Esophagus muscularis mucosa (tissue), 4 donors: ENCODE measurements at regions not wholly inside any gene's neighbourhood (a gene's known extent, or its start where the extent isn't known, plus 50 kb on each side); places are given as distances from the start of the nearest gene placed in this dataset.
A peak's percentile ranks its signal among the peaks of the same experiment; 100 is the strongest.

Experiments
- DNase-seq: peaks from one replicate; pipeline ENCODE4 v3.0.0-alpha.2; 2017; ENCODE audit errors: extremely low spot score
- H3K27ac ChIP-seq, 4 donors: fragments of 200-600 bp; sonication (generic); replicated peaks in 1 of 4; 1 replicate in 3 of 4; 2 replicates in 1 of 4; pipeline ENCODE4 v1.5.1; 2016 to 2019; ENCODE audit warnings: mild to moderate bottlenecking in 1 of 4
- H3K27me3 ChIP-seq, 4 donors: fragments of 200-600 bp; sonication (generic); one replicate each; pipeline versions ENCODE4 v1.5.1 to v1.6.0; 2016 to 2019
- H3K36me3 ChIP-seq, 4 donors: fragments of 200-600 bp; sonication (generic); one replicate each; pipeline ENCODE4 v1.5.1; 2016 to 2019
- H3K4me1 ChIP-seq, 4 donors: fragments of 200-600 bp; sonication (generic); one replicate each; pipeline ENCODE4 v1.5.1; 2016 to 2019
- H3K4me3 ChIP-seq, 4 donors: fragments of 200-600 bp; sonication (generic); 1 replicate in 2 of 4; 2 replicates in 2 of 4; pipeline ENCODE4 v1.5.1; 2016 to 2019; ENCODE audit warnings: mild to moderate bottlenecking in 4 of 4, moderate library complexity in 1 of 4
- H3K9me3 ChIP-seq, 4 donors: fragments of 200-600 bp; sonication (generic); 1 replicate in 3 of 4; 2 replicates in 1 of 4; pipeline ENCODE4 v1.5.1; 2016 to 2019
- EP300 ChIP-seq: sonication (generic); formaldehyde crosslinking; IDR thresholded peaks from one replicate; pipeline ENCODE4 v1.6.1; 2017; ENCODE audit warnings: antibody characterized with exemption
- POLR2A ChIP-seq: fragments of 450-650 bp; IDR thresholded peaks from one replicate; pipeline ENCODE4 v1.6.1; 2017; ENCODE audit warnings: antibody characterized with exemption, moderate library complexity, mild to moderate bottlenecking, low read depth
- POLR2AphosphoS5 ChIP-seq, 2 donors: sonication (generic); formaldehyde crosslinking; IDR thresholded peaks; one replicate each; pipeline ENCODE4 v1.6.1; 2017; ENCODE audit warnings: antibody characterized with exemption in 2 of 2
- WGBS: methylation state at CpG from one replicate; pipeline ENCODE4 v1.1.5; 2018; 5-methylcytosine and 5-hydroxymethylcytosine counted together
- intact Hi-C: fragments of 100-400 bp; cut with DNase I; formaldehyde crosslinking; loops from one replicate; pipeline ENCODE4 v1.15.1; 2023
- TF ChIP-seq, protein P1 (sequence below), 3 experiments: fragments of 200-600 bp in 2 of 3; fragments of 450-650 bp in 1 of 3; sonication (generic) in 2 of 3; IDR thresholded peaks; one replicate each; pipeline ENCODE4 v1.5.1; 2017 to 2019; ENCODE audit warnings: antibody characterized with exemption in 3 of 3, mild to moderate bottlenecking in 2 of 3, moderate library complexity in 1 of 3

DNA sequence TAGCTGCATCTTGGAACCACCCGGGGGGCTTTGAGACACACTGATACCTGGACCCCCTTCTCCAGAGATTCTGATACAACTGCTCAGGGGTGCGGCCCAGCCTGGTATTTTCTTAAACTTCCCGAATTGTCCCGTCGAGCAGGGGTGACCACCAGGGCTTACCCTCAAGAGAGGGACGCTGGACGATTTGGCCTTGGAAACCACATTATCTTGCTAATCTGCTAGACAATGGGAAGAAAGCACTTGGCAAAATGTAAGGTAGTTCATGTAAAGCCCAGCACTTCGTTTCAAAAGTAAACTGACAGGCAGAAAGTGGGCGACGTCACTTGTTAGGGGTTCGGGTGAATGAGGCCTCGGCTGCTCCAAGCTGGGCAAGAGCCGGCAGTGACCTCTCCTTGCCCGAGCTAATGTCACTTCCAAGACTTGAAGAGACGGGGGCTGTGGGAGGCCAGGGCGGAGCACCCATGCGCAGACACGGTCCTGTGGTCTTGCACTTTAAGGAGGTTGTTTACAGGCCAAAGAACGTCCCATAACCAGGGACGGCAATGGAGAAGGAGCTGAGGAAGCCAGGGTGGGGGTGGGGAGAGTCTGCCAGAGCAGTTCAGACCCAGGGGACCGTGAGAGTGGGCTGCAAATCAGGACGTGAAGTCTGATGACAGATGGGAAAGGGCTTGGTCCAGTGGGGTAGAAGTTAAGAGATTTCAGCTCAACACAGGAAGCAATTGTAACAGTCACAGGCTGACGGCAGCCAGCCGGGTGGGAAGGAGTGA is 152.7 kb upstream of the GSE1 start:
- WGBS = 75% methylated on average over 22 of the region's 24 CpGs
- no peak for DNase-seq
- TF ChIP-seq EP300 = no peak
- TF ChIP-seq POLR2A = no peak
- TF ChIP-seq, protein P1, sequence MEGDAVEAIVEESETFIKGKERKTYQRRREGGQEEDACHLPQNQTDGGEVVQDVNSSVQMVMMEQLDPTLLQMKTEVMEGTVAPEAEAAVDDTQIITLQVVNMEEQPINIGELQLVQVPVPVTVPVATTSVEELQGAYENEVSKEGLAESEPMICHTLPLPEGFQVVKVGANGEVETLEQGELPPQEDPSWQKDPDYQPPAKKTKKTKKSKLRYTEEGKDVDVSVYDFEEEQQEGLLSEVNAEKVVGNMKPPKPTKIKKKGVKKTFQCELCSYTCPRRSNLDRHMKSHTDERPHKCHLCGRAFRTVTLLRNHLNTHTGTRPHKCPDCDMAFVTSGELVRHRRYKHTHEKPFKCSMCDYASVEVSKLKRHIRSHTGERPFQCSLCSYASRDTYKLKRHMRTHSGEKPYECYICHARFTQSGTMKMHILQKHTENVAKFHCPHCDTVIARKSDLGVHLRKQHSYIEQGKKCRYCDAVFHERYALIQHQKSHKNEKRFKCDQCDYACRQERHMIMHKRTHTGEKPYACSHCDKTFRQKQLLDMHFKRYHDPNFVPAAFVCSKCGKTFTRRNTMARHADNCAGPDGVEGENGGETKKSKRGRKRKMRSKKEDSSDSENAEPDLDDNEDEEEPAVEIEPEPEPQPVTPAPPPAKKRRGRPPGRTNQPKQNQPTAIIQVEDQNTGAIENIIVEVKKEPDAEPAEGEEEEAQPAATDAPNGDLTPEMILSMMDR (IDR thresholded peaks at IDR 0.05) = no peak
- TF ChIP-seq POLR2AphosphoS5 (IDR thresholded peaks at IDR 0.05) = no peak

DNA sequence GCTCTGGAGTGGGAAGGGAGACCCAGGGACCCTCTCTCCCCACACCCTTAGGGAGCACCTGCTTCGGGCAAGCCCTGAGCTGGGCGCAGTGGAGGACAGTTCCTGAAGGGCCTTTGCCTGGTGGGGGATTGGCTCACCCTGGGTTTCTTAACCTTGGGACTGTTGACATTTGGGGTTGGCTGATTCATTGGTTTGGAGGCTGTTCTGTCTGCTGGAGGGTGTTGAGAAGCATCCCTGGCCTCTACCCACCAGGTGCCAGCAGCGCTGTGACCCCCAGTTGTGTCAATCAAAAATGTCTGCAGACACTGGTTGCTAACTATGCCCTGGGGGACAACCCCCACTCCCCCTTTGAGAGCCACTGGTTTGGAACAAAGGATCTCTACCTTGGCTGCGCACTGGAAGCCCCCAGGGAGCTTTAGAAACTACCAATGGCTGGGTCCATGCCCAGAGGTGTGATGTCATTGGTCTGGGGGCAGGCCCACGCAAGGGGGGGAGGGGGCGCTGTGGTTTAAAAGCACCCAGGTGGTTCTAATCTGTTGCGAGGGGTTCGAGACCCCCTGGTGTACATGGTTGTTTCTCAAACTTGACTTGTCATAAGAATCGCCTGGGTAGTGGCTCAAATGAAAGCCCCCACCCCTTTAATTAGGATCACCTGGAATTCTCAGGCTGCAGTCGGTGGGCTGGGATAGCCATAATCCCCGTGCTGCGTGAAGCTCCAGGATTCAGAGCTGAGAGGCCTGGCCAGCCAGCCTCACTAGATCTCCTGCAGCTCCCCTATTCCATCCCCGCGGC is 151.9 kb upstream of the GSE1 start:
- Histone ChIP-seq H3K9me3 (no peaks in the 10 kb centered on the region), H3K27ac (peak overlapping the region; percentile 50 to 73 (median 56)), H3K27me3 (peaks cover 0 to 12% (median 0%) of the 10 kb centered on the region in 4 donors), H3K36me3 (no peaks in the 10 kb centered on the region), H3K4me3 (peak overlapping the region; percentile 49 to 59 (median 50)), H3K4me1 (peaks cover 57 to 65% (median 61%) of the 10 kb centered on the region in 4 donors)
- intact Hi-C loops = no loop called here
- no peak for DNase-seq
- WGBS = 53% methylated on average over 8 of the region's 14 CpGs
- no peak for TF ChIP-seq POLR2A
- TF ChIP-seq, protein P1 (IDR thresholded peaks at IDR 0.05) = no peak
- TF ChIP-seq EP300 = no peak
- no peak for TF ChIP-seq POLR2AphosphoS5 (IDR thresholded peaks at IDR 0.05)

More for the DNA sequence above, 152.7 kb upstream of the GSE1 start:
- no peak overlapping the region for H3K4me3 ChIP-seq
- H3K27me3 ChIP-seq = peaks cover 0 to 12% (median 0%) of the 10 kb centered on the region in 4 donors
- intact Hi-C loops = no loop called here
- no peaks in the 10 kb centered on the region for H3K36me3 ChIP-seq
- no peaks in the 10 kb centered on the region for H3K9me3 ChIP-seq
- H3K4me1 ChIP-seq = peaks cover 51 to 58% (median 55%) of the 10 kb centered on the region in 4 donors
- peak overlapping the region; percentile 50 to 73 (median 56) for H3K27ac ChIP-seq

DNA sequence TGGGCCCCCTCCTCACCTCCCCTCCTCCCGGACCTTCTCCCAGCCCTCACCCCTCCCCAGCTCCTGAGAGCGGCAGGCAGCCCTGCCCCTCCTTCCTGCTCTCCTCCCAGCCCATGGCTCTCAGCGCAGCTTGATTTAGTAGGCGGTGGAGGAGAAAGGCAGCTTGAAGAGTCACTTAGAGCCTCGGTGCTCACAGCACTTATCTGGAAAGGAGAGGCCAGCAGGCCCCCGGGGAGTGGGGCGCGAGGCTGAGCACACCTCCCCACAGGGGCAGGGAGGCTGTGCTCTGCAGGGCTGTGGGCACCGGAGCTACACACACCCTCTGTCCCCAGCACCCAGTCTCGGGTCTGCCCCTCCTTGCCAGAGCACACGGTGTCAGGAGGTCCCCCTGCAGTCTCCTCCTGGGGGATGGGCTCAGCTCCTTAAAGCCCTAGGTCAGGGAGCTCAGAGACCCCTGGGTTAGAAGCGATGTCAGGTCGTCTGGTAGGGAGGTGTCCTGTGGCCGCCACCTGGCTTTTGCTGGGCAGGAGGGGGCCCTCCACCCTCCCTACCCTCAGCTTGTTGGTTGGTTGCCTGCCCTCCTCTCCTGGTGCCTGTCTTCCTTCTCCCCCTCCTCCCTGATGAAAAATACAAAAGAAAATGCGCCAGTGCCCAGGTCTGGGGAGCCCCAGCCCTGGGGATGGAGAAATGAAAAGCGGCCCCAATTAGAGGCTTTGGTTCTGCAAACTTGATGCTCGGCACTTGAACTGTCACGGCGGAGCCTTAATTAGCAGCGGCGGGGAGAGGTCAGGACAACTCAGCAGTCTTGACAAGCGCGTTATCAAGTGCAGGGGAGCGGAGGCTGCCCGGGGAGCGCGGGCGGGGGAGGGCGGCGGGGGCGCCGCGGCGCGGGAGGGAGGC is 151.1 kb upstream of the GSE1 start:
- DNase-seq = no peak
- 8% methylated on average over 18 of the region's 35 CpGs for WGBS
- TF ChIP-seq POLR2A = no peak
- TF ChIP-seq, protein P1 (IDR thresholded peaks at IDR 0.05) = no peak
- no peak for TF ChIP-seq POLR2AphosphoS5 (IDR thresholded peaks at IDR 0.05)
- TF ChIP-seq EP300 = no peak
- no peaks in the 10 kb centered on the region for H3K36me3 ChIP-seq
- intact Hi-C loops = no loop called here
- peak overlapping the region; percentile 49 to 59 (median 50) for H3K4me3 ChIP-seq
- H3K4me1 ChIP-seq = peaks cover 59 to 67% (median 63%) of the 10 kb centered on the region in 4 donors
- H3K9me3 ChIP-seq = no peaks in the 10 kb centered on the region
- H3K27me3 ChIP-seq = peaks cover 0 to 12% (median 0%) of the 10 kb centered on the region in 4 donors
- H3K27ac ChIP-seq = peak overlapping the region; percentile 38 to 73 (median 56)

DNA sequence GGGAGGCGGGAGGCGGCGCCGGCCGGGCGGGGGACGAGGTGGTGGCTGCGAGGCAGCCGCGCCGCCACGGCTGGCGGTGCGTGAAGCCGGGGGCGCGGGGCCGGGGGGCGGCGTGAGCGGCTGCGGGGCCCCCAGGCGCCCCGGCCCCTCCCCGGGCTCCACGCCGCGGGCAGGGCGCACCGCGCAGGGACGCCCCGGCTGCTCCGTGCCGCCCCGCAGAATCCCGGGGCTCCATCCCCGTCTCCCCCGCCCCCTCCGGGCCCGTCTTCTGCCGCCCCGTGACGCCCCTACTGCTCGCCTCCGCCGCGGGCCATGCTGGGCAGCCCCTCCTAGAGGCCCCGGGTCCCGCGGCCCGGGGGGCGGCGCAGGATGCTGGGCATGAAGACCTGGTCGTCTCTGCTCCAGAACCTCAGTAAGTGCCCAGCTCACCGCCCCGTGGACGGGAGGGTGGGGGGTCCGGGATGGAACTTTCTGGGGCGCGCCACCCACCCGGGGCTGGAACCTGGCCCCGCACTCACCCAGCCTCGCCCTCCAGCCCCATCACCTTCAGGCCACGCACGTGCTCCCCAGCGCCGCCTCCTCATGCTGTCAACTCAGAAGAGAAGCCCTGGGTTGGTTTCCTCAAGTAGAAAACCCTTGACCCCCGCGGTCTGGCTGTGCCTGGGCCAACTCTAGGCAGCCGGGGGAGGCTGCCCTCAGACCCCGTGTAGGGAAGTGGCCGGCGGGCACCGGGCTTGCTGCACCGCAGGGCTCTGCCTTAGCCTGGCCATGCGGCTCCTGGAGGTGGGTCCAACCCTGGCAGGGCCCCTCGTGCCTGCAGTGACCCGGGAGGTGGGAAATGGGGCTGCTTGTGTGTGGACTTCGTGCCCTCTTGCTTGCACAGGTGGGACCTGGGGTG is 150.2 kb upstream of the GSE1 start:
- no peak for DNase-seq
- no peaks in the 10 kb centered on the region for H3K36me3 ChIP-seq
- H3K9me3 ChIP-seq = no peaks in the 10 kb centered on the region
- peaks cover 59 to 67% (median 63%) of the 10 kb centered on the region in 4 donors for H3K4me1 ChIP-seq
- intact Hi-C loops = no loop called here
- H3K4me3 ChIP-seq = peak overlapping the region; percentile 49 to 59 (median 50)
- 62% methylated on average over 3 of the region's 80 CpGs for WGBS
- H3K27me3 ChIP-seq = peaks cover 0 to 12% (median 0%) of the 10 kb centered on the region in 4 donors
- TF ChIP-seq POLR2AphosphoS5 (IDR thresholded peaks at IDR 0.05) (no peak), EP300 (no peak), POLR2A (no peak)
- TF ChIP-seq, protein P1 (IDR thresholded peaks at IDR 0.05) = no peak
- H3K27ac ChIP-seq = no peak overlapping the region
